Nephron (organoid): ENCODE measurements at regions not wholly inside any gene's neighbourhood (a gene's known extent, or its start where the extent isn't known, plus 50 kb on each side); places are given as distances from the start of the nearest gene placed in this dataset.

Source experiments
- H3K27ac Mint-ChIP-seq, 3 experiments: 2 replicates each; pipeline ENCODE4 v1.8.0; 2020; ENCODE audit warnings: mixed read lengths in 3 of 3, mild to moderate bottlenecking in 2 of 3, moderate library complexity in 1 of 3
- H3K27me3 Mint-ChIP-seq: 2 replicates; pipeline ENCODE4 v1.8.0; 2021; ENCODE audit warnings: low read depth, mild to moderate bottlenecking, moderate library complexity, mixed read lengths
- H3K36me3 Mint-ChIP-seq: 2 replicates; pipeline ENCODE4 v1.8.0; 2020; ENCODE audit warnings: low read depth, mixed read lengths
- H3K4me1 Mint-ChIP-seq: 2 replicates; pipeline ENCODE4 v1.8.0; 2020; ENCODE audit warnings: mixed read lengths
- H3K4me3 Mint-ChIP-seq, 3 experiments: 2 replicates each; pipeline ENCODE4 v1.8.0; 2020; ENCODE audit warnings: mild to moderate bottlenecking in 3 of 3, mixed read lengths in 3 of 3, moderate library complexity in 2 of 3
- H3K9me3 Mint-ChIP-seq: 2 replicates; pipeline ENCODE4 v1.8.0; 2020; ENCODE audit warnings: mixed read lengths
- CTCF ChIP-seq, 3 experiments: fragments of 200-600 bp; sonication (generic); IDR thresholded peaks; one replicate each; pipeline ENCODE4 v1.5.0; 2021; ENCODE audit warnings: antibody characterized with exemption in 3 of 3; ENCODE audit not compliant: unreplicated experiment in 3 of 3

- H3K9me3 Mint-ChIP-seq, result peaks cover 2% of the 10 kb centered on the region
- no peak overlapping the region for H3K4me3 Mint-ChIP-seq
- H3K27me3 Mint-ChIP-seq, result no peaks in the 10 kb centered on the region
- TF ChIP-seq CTCF (IDR thresholded peaks at IDR 0.05; ENCODE audit: unreplicated experiment in 3 of 3), result no peak
- no peak overlapping the region for H3K27ac Mint-ChIP-seq
- H3K36me3 Mint-ChIP-seq, result no peaks in the 10 kb centered on the region
- H3K4me1 Mint-ChIP-seq, result no peaks in the 10 kb centered on the region
These were observed 488.4 kb downstream of the NR2F2 start for GRCh38 chr15:96818861-96819260.

DNA sequence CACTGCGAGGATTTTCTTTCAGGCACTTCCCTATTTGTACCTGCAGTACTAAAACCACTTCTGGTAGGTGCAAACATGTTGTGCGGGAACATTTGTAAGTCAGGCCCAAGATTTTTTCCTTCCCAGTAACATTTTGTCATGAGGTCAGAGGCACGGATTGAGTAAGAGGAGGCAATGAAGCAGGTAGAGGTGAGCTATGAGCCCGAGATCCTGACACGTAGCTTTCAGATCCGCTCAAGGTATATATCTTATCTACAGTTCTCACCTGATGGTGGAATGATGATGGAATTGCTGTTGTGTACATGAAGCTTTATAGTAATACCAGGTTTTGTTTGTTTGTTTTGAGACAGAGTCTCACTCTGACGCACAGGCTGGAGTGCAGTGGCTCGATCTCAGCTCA lies 497.5 kb downstream of the NR2F2 start:
- no peaks in the 10 kb centered on the region for H3K9me3 Mint-ChIP-seq
- H3K36me3 Mint-ChIP-seq, result no peaks in the 10 kb centered on the region

DNA sequence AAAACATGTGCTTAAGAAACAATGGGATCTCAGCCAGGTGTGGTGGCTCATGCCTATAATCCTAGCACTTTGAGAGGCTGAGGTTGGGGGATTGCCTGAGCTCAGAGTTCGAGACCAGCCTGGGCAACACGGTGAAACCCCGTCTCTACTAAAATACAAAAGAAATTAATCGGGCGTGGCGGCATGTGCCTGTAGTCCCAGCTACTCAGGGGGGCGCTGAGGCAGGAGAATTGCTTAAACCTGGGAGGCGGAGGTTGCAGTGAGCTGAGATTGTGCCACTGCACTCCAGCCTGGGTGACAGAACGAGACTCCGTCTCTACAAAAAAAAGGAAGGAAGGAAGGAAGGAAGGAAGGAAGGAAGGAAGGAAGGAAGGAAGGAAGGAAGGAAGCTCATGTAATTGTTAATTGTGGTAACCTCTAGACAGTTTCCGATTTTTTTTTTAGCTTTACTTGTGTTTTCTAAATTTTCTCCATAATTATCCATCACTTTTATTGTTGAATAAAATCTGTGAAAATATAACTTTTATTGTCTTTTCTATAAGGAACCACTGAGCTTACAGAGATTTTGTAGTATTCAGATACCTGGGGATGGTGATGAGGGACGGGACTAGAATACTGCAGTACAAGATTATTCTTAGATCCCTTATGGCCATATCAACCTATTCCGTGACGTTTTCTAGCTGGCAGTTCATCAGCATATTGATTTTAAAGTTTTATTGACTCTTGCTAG lies 506.9 kb downstream of the NR2F2 start:
- Mint-ChIP-seq H3K27me3 (no peaks in the 10 kb centered on the region), H3K4me1 (no peaks in the 10 kb centered on the region), H3K9me3 (peaks cover 29% of the 10 kb centered on the region), H3K4me3 (no peak overlapping the region), H3K36me3 (peaks cover 11% of the 10 kb centered on the region), H3K27ac (no peak overlapping the region)
- TF ChIP-seq CTCF (IDR thresholded peaks at IDR 0.05; ENCODE audit: unreplicated experiment in 3 of 3), result no peak

More for the DNA sequence above, 497.5 kb downstream of the NR2F2 start:
- no peak for TF ChIP-seq CTCF (IDR thresholded peaks at IDR 0.05; ENCODE audit: unreplicated experiment in 3 of 3)
- Mint-ChIP-seq H3K27ac (no peak overlapping the region), H3K27me3 (no peaks in the 10 kb centered on the region), H3K4me3 (no peak overlapping the region), H3K4me1 (no peaks in the 10 kb centered on the region)

- Mint-ChIP-seq H3K27me3 (no peaks in the 10 kb centered on the region), H3K4me1 (no peaks in the 10 kb centered on the region), H3K9me3 (peaks cover 36% of the 10 kb centered on the region), H3K36me3 (peaks cover 12% of the 10 kb centered on the region), H3K27ac (no peak overlapping the region), H3K4me3 (no peak overlapping the region)
- TF ChIP-seq CTCF (IDR thresholded peaks at IDR 0.05; ENCODE audit: unreplicated experiment in 3 of 3), result no peak
These were observed 507.6 kb downstream of the NR2F2 start for GRCh38 chr15:96838081-96838480.

DNA sequence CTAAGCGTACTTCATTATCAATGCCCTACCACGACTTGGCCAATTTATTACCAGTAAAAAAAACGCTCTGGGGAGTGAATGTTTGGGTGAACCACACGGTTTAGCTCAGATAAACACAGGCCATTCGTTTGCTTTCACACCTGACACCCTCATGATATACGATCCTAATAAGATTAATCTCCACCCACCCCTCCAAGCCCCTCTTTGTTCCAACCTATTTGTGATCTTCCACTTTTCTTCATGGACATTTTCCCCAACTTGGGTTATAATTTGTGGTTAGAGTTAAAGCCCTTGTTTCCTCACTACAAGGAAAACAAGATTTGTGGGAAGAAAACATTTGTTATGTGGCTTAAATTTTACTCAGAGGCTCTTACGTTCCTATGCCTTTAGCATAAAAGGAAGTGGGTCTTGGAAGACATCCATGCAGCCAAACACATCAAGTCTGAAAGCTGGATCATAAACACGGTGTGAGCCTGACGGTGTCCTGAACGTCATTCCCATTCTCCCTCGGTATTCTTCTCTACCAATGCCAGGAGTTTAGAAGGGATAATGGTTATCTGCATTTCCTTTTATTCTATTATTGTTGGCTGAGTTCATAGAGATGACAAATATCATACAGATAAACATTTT lies 518.9 kb downstream of the NR2F2 start:
- Mint-ChIP-seq H3K27ac (peak overlapping the region in 1 of 3 experiments; percentile 33), H3K9me3 (peaks cover 19% of the 10 kb centered on the region), H3K27me3 (peaks cover 12% of the 10 kb centered on the region), H3K4me3 (peak overlapping the region in 2 of 3 experiments; percentile 9 to 16), H3K4me1 (peaks cover 13% of the 10 kb centered on the region), H3K36me3 (no peaks in the 10 kb centered on the region)
- TF ChIP-seq CTCF (IDR thresholded peaks at IDR 0.05; ENCODE audit: unreplicated experiment in 3 of 3), result no peak

DNA sequence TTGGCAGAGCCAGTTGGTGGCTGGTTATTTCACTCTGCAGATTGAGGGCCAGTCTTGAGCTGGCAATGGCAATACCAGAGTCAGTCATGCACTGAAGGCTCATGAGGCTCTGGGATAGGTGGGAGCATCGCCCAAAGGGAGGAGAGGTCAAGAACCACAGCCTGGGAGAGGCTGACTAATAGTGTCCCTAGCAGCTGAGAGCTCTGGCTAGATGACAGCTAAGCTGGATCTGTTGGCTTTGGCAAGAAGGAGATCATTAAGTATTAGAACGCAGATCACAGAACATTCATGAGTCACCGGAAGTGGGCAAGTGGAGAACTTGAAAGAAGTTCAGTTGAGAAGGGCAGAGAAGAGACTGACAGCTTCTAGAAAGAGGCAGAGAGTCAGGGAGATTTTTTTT lies 521.1 kb downstream of the NR2F2 start:
- Mint-ChIP-seq H3K4me1 (peaks cover 13% of the 10 kb centered on the region), H3K9me3 (peaks cover 7% of the 10 kb centered on the region), H3K36me3 (no peaks in the 10 kb centered on the region), H3K27ac (no peak overlapping the region), H3K4me3 (no peak overlapping the region), H3K27me3 (peaks cover 16% of the 10 kb centered on the region)
- TF ChIP-seq CTCF (IDR thresholded peaks at IDR 0.05; ENCODE audit: unreplicated experiment in 3 of 3), result no peak
